DND-41 (cell line): ENCODE measurements at regions not wholly inside any gene's neighbourhood (a gene's known extent, or its start where the extent isn't known, plus 50 kb on each side); places are given as distances from the start of the nearest gene placed in this dataset.

Experiments used
- ATAC-seq: fragments of 200-7000 bp; cut with Tn5 transposase; 3 replicates; pipeline ENCODE4 v1.9.1; 2021; ENCODE audit warnings: low read depth; ENCODE audit not compliant: insufficient read depth
- DNase-seq: peaks from one replicate; pipeline ENCODE4 v3.0.0-alpha.2; 2020
- H2AFZ ChIP-seq: 2 replicates; pipeline ENCODE4 v1.6.0; 2012; ENCODE audit warnings: low read depth, low read length
- H3K27ac ChIP-seq: 2 replicates; pipeline ENCODE4 v1.5.1; 2012; ENCODE audit warnings: low read length, inconsistent platforms
- H3K27me3 ChIP-seq: fragments of 200-600 bp; sonication (generic); 2 replicates; pipeline ENCODE4 v1.6.0; 2012; ENCODE audit warnings: low read length, mild to moderate bottlenecking, inconsistent platforms; ENCODE audit not compliant: insufficient read depth, poor library complexity
- H3K36me3 ChIP-seq: 2 replicates; pipeline ENCODE4 v1.5.1; 2012; ENCODE audit warnings: low read length, inconsistent platforms; ENCODE audit not compliant: insufficient read depth
- H3K4me1 ChIP-seq: 2 replicates; pipeline ENCODE4 v1.5.1; 2012; ENCODE audit warnings: mild to moderate bottlenecking, low read length; ENCODE audit not compliant: insufficient read depth
- H3K4me2 ChIP-seq: 2 replicates; pipeline ENCODE4 v1.6.0; 2012; ENCODE audit warnings: mild to moderate bottlenecking, moderate library complexity, low read length, inconsistent platforms; ENCODE audit not compliant: insufficient read depth
- H3K4me3 ChIP-seq, 2 experiments: fragments of 200-600 bp in 1 of 2; shearing (Covaris generic) in 1 of 2; 2 replicates each; pipeline ENCODE4 v1.5.1; 2012 to 2016; ENCODE audit warnings: inconsistent platforms in 2 of 2, low read length in 2 of 2, mild to moderate bottlenecking in 2 of 2, low read depth in 1 of 2, moderate library complexity in 1 of 2
- H3K79me2 ChIP-seq: 2 replicates; pipeline ENCODE4 v1.6.0; 2012; ENCODE audit warnings: low read length, inconsistent platforms; ENCODE audit not compliant: insufficient read depth
- H3K9ac ChIP-seq: 2 replicates; pipeline ENCODE4 v1.6.0; 2012; ENCODE audit warnings: low read depth, mild to moderate bottlenecking, inconsistent platforms, low read length, moderate library complexity
- H3K9me3 ChIP-seq: 2 replicates; pipeline ENCODE4 v1.5.1; 2012; ENCODE audit warnings: low read length, moderate library complexity, mild to moderate bottlenecking, inconsistent platforms; ENCODE audit not compliant: insufficient read depth, severe bottlenecking
- H4K20me1 ChIP-seq: 2 replicates; pipeline ENCODE4 v1.6.0; 2012; ENCODE audit warnings: low read length; ENCODE audit not compliant: insufficient read depth
- EZH2 ChIP-seq: IDR thresholded peaks from 3 replicates; pipeline ENCODE4 v1.6.1; 2012; ENCODE audit warnings: borderline replicate concordance, low read depth, mild to moderate bottlenecking, moderate library complexity, low read length, inconsistent platforms; ENCODE audit not compliant: severe bottlenecking
- TF ChIP-seq, protein P1 (sequence below): IDR thresholded peaks from 2 replicates; pipeline ENCODE4 v1.5.1; 2012; ENCODE audit warnings: borderline replicate concordance, low read length, moderate library complexity, mild to moderate bottlenecking; ENCODE audit not compliant: poor library complexity, severe bottlenecking; ENCODE audit errors: extremely low read depth

DNA sequence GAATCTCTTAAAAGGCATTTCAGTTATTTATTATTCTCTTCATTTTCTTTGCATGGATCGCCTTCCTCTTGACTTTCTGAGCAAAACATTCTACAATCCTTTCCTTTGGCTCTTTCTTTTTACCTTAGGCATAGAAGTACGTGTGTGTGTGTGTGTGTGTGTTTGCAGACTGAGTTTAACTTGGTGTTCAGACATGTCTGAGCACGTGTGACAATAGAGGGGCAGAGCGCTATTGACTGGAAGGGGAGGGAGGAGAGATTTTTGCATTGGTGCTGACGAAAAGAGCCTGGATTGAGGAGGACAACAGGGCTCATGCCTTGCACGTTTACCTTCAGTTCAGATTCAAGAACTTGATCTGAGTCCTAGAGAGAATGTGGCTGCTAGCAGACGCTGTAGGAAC lies 129.8 kb downstream of the SEC23IP start:
- no peak for ATAC-seq
- Histone ChIP-seq H3K4me2 (no peak overlapping the region), H3K4me3 (no peak overlapping the region), H3K4me1 (no peaks in the 10 kb centered on the region), H2AFZ (no peak overlapping the region), H3K9me3 (no peaks in the 10 kb centered on the region), H3K79me2 (no peaks in the 10 kb centered on the region), H3K27ac (no peak overlapping the region), H3K27me3 (peaks cover 3% of the 10 kb centered on the region), H4K20me1 (no peaks in the 10 kb centered on the region), H3K36me3 (no peaks in the 10 kb centered on the region), H3K9ac (no peak overlapping the region)
- DNase-seq: no peak
- no peak for TF ChIP-seq EZH2
- TF ChIP-seq, protein P1, sequence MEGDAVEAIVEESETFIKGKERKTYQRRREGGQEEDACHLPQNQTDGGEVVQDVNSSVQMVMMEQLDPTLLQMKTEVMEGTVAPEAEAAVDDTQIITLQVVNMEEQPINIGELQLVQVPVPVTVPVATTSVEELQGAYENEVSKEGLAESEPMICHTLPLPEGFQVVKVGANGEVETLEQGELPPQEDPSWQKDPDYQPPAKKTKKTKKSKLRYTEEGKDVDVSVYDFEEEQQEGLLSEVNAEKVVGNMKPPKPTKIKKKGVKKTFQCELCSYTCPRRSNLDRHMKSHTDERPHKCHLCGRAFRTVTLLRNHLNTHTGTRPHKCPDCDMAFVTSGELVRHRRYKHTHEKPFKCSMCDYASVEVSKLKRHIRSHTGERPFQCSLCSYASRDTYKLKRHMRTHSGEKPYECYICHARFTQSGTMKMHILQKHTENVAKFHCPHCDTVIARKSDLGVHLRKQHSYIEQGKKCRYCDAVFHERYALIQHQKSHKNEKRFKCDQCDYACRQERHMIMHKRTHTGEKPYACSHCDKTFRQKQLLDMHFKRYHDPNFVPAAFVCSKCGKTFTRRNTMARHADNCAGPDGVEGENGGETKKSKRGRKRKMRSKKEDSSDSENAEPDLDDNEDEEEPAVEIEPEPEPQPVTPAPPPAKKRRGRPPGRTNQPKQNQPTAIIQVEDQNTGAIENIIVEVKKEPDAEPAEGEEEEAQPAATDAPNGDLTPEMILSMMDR: no peak

DNA sequence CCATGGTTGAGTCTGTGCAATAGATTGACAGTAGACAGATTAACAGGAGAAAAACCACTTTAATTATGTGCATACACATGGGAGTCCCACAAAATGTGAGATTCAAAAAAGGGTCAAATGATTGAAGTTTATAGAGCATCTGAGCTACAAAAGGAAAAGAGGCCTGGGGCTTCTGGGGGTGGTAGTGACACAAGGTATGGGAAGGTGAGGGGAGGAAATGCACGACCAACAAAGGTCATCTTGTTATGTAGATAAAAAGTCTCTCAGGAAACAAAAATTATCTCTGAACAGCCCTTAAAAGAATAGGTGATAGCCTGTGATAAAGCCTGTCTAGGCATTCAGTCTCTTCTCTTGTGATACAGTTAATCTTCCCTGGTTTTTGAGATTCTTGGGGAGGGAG lies 141.7 kb downstream of the SEC23IP start:
- Histone ChIP-seq H3K4me1 (no peaks in the 10 kb centered on the region), H3K36me3 (no peaks in the 10 kb centered on the region), H3K4me2 (no peak overlapping the region), H3K4me3 (no peak overlapping the region), H3K27ac (no peak overlapping the region), H3K9me3 (no peaks in the 10 kb centered on the region), H3K27me3 (peaks cover 19% of the 10 kb centered on the region), H4K20me1 (no peaks in the 10 kb centered on the region), H3K79me2 (no peaks in the 10 kb centered on the region), H2AFZ (no peak overlapping the region), H3K9ac (no peak overlapping the region)
- ATAC-seq (no peak), DNase-seq (no peak)
- TF ChIP-seq EZH2: no peak
- TF ChIP-seq, protein P1: no peak

DNA sequence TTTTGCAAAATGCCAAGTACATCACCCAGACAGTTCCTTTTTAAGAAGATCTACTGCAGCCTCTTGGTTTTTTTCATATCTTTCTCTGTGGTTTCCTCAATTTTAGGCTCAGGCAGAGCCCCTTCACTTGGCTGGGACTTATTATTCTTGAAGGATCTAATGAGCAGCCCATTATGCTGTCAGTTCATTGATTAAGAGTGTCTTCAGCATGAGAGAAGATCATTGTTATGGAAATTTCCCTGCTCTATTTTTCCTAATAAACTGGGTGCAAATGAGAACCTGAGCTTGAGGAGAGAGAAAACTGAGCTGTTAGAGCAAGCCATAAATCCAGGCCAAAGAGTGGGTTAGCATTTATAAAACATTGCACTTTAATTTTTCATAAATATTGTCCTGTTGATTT lies 146.5 kb downstream of the SEC23IP start:
- Histone ChIP-seq H3K9ac (no peak overlapping the region), H3K27me3 (peaks cover 10% of the 10 kb centered on the region), H3K27ac (no peak overlapping the region), H3K4me2 (no peak overlapping the region), H3K4me1 (no peaks in the 10 kb centered on the region), H4K20me1 (no peaks in the 10 kb centered on the region), H3K36me3 (no peaks in the 10 kb centered on the region), H3K4me3 (no peak overlapping the region), H3K79me2 (no peaks in the 10 kb centered on the region), H3K9me3 (no peaks in the 10 kb centered on the region), H2AFZ (no peak overlapping the region)
- DNase-seq (no peak), ATAC-seq (no peak)
- TF ChIP-seq EZH2: no peak
- TF ChIP-seq, protein P1: no peak

DNA sequence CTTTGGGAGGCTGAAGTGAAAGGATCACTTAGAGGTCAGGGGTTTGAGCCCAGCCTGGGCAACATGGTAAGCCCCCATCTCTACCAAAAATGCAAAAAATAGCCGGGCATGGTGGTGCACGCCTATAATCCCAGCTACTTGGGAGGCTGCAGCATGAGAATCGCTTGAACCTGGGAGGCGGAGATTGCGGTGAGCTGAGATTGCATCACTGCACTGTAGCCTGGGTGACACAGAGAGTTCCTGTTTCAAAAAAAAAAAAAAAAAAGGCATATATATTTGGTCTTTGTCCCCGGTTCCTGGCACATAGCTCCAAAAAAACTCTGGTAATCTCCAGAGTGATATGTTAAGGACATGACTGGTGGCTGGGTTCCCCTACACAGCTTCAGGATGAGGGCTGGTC lies 147.3 kb downstream of the SEC23IP start:
- Histone ChIP-seq H2AFZ (no peak overlapping the region), H3K27me3 (peaks cover 4% of the 10 kb centered on the region), H3K36me3 (no peaks in the 10 kb centered on the region), H4K20me1 (no peaks in the 10 kb centered on the region), H3K4me2 (no peak overlapping the region), H3K4me3 (no peak overlapping the region), H3K79me2 (no peaks in the 10 kb centered on the region), H3K27ac (no peak overlapping the region), H3K9ac (no peak overlapping the region), H3K4me1 (no peaks in the 10 kb centered on the region), H3K9me3 (no peaks in the 10 kb centered on the region)
- TF ChIP-seq, protein P1: no peak
- no peak for TF ChIP-seq EZH2
- DNase-seq (no peak), ATAC-seq (no peak)
